ENCODE measurements at regions not wholly inside any gene's neighbourhood (a gene's known extent, or its start where the extent isn't known, plus 50 kb on each side); places are given as distances from the start of the nearest gene placed in this dataset.
A peak's percentile ranks its signal among the peaks of the same experiment; 100 is the strongest.

DNA sequence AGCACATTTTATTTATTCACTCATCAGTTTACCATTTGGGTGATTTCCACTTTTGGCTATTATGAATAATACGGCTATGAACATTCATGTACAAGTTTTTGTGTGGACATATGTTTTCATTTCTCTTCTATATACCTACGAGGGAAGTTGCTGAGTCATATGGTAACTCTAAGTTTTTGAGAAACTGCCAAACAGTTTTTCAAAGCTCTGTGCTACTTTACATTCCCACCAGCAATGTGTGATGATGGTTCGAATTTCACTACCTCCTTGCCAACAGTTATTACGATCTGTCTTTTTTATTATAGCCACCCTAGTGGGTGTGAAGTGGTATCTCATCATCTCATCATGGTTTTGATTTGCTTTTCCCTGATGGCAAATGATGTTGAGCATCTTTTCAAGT, 63.7 kb upstream of the MRTFB start:
- Histone ChIP-seq H3F3A (ENCODE audit: low read length, unreplicated experiment) (no peaks in the 10 kb centered on the region), H3K36me3 (ENCODE audit: low read depth, low read length) (no peaks in the 10 kb centered on the region), H4K20me1 (ENCODE audit: low read length) (no peaks in the 10 kb centered on the region), H3K27me3 (ENCODE audit: low read length) (no peaks in the 10 kb centered on the region), H2AFZ (ENCODE audit: low read length) (0 out of 2 replicates have a peak overlapping the region, but pooled peaks have one; percentile 11), H3K9me3 (ENCODE audit: low read length) (no peaks in the 10 kb centered on the region), H3K79me2 (ENCODE audit: low read length) (no peaks in the 10 kb centered on the region), H3K9me2 (replicated peaks; ENCODE audit: low read length) (no peaks in the 10 kb centered on the region), H3K4me3 (ENCODE audit: low read length) (no peak overlapping the region), H3K9ac (ENCODE audit: low read length) (no peak overlapping the region), H3K27ac (ENCODE audit: low read length) (no peak overlapping the region), H3K4me2 (ENCODE audit: low read length) (peak overlapping the region; percentile 33), H3K4me1 (ENCODE audit: insufficient read depth, low read length) (no peaks in the 10 kb centered on the region; the same call in 1 of the 2 replicates)
- ATAC-seq (peak; percentile 71), DNase-seq (peak; percentile 76)
- ChIA-PET CTCF (no interaction called here), POLR2A (ENCODE audit: unreplicated experiment) (no interaction called here)
- intact Hi-C loops (cut with micrococcal nuclease), result no loop called here
- no TSS peak for BruUV-seq (replicated peaks)
- TF ChIP-seq, protein P1, sequence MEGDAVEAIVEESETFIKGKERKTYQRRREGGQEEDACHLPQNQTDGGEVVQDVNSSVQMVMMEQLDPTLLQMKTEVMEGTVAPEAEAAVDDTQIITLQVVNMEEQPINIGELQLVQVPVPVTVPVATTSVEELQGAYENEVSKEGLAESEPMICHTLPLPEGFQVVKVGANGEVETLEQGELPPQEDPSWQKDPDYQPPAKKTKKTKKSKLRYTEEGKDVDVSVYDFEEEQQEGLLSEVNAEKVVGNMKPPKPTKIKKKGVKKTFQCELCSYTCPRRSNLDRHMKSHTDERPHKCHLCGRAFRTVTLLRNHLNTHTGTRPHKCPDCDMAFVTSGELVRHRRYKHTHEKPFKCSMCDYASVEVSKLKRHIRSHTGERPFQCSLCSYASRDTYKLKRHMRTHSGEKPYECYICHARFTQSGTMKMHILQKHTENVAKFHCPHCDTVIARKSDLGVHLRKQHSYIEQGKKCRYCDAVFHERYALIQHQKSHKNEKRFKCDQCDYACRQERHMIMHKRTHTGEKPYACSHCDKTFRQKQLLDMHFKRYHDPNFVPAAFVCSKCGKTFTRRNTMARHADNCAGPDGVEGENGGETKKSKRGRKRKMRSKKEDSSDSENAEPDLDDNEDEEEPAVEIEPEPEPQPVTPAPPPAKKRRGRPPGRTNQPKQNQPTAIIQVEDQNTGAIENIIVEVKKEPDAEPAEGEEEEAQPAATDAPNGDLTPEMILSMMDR (conservative IDR thresholded peaks at IDR 0.05; ENCODE audit: low read depth, low read length), result no peak
- no peak for TF ChIP-seq EZH2 (IDR thresholded peaks at IDR 0.05; ENCODE audit: low read length, unreplicated experiment)
- no peak for TF ChIP-seq EZH2phosphoT487 (IDR thresholded peaks at IDR 0.05; ENCODE audit: borderline replicate concordance, low read length)

DNA sequence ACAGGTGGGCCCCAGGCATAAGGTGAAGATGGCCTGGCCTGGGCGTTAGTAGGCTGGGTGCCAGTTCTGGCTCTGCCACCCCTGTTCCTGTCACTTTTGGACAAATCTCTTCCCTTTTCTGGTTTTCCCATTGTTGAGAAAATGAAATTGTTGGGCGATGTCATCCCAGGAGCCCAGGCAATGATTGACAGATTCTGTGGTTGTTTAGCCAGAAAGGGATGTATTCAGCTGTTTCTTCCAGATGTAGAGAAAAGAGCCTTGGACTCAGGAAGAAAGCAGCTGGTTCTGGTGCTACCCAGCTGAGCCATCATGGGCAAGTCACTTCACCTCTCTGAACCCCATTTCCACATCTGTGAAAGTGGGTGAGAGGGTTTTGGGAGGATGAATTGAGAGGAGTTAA, 60.1 kb upstream of the MRTFB start:
- BruUV-seq (replicated peaks), result no TSS peak
- Histone ChIP-seq H3K4me2 (ENCODE audit: low read length) (no peak overlapping the region), H2AFZ (ENCODE audit: low read length) (no peak overlapping the region), H3F3A (ENCODE audit: low read length, unreplicated experiment) (no peaks in the 10 kb centered on the region), H3K9me3 (ENCODE audit: low read length) (no peaks in the 10 kb centered on the region), H3K27me3 (ENCODE audit: low read length) (no peaks in the 10 kb centered on the region), H3K9me2 (replicated peaks; ENCODE audit: low read length) (no peaks in the 10 kb centered on the region), H3K27ac (ENCODE audit: low read length) (no peak overlapping the region), H3K9ac (ENCODE audit: low read length) (no peak overlapping the region), H3K4me1 (ENCODE audit: insufficient read depth, low read length) (peaks cover 11% of the 10 kb centered on the region), H4K20me1 (ENCODE audit: low read length) (no peaks in the 10 kb centered on the region), H3K36me3 (ENCODE audit: low read depth, low read length) (no peaks in the 10 kb centered on the region), H3K4me3 (ENCODE audit: low read length) (no peak overlapping the region), H3K79me2 (ENCODE audit: low read length) (no peaks in the 10 kb centered on the region)
- ChIA-PET CTCF (no interaction called here), POLR2A (ENCODE audit: unreplicated experiment) (no interaction called here)
- DNase-seq (no peak), ATAC-seq (no peak)
- intact Hi-C loops (cut with micrococcal nuclease), result loop anchor here (10.0 kb wide), 1 partner anchor 86 kb away; the partner anchor contains the start of gene ERCC4
- TF ChIP-seq, protein P1 (conservative IDR thresholded peaks at IDR 0.05; ENCODE audit: low read depth, low read length), result no peak
- TF ChIP-seq EZH2 (IDR thresholded peaks at IDR 0.05; ENCODE audit: low read length, unreplicated experiment) (no peak), EZH2phosphoT487 (IDR thresholded peaks at IDR 0.05; ENCODE audit: borderline replicate concordance, low read length) (no peak)

DNA sequence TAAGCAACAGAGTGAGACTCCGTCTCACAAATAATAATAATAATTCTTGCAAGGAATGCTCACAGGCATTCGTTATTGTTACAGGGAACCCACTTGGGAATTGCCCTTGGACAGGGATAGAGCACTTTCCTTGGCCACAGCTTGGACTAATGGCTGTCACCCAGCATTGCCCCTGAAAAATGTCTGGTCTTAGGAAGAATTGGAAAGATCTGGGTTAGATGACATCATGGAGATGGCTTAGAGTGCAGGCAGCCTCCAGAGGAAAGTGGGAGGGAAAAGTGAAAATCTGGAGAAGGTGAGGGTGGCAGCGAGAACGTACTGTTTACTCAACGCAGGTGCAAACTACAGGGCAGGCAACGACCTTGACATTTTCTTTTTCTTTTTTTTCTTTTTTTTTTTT, 59.3 kb upstream of the MRTFB start:
- H3K79me2 ChIP-seq (ENCODE audit: low read length), result no peaks in the 10 kb centered on the region
- H3K27ac ChIP-seq (ENCODE audit: low read length), result no peak overlapping the region
- no peaks in the 10 kb centered on the region for H3K9me3 ChIP-seq (ENCODE audit: low read length)
- H4K20me1 ChIP-seq (ENCODE audit: low read length), result no peaks in the 10 kb centered on the region
- CTCF ChIA-PET, result no interaction called here
- no peak for DNase-seq
- no peaks in the 10 kb centered on the region for H3K9me2 ChIP-seq (replicated peaks; ENCODE audit: low read length)
- H3K9ac ChIP-seq (ENCODE audit: low read length), result no peak overlapping the region
- H3K4me2 ChIP-seq (ENCODE audit: low read length), result no peak overlapping the region
- ATAC-seq, result no peak
- H3F3A ChIP-seq (ENCODE audit: low read length, unreplicated experiment), result no peaks in the 10 kb centered on the region
- no peaks in the 10 kb centered on the region for H3K36me3 ChIP-seq (ENCODE audit: low read depth, low read length)
- TF ChIP-seq EZH2phosphoT487 (IDR thresholded peaks at IDR 0.05; ENCODE audit: borderline replicate concordance, low read length) (no peak), EZH2 (IDR thresholded peaks at IDR 0.05; ENCODE audit: low read length, unreplicated experiment) (no peak)
- TF ChIP-seq, protein P1 (conservative IDR thresholded peaks at IDR 0.05; ENCODE audit: low read depth, low read length), result no peak
- no TSS peak for BruUV-seq (replicated peaks)
- POLR2A ChIA-PET (ENCODE audit: unreplicated experiment), result no interaction called here
- H2AFZ ChIP-seq (ENCODE audit: low read length), result no peak overlapping the region
- peaks cover 14% of the 10 kb centered on the region for H3K4me1 ChIP-seq (ENCODE audit: insufficient read depth, low read length)
- H3K4me3 ChIP-seq (ENCODE audit: low read length), result no peak overlapping the region
- no peaks in the 10 kb centered on the region for H3K27me3 ChIP-seq (ENCODE audit: low read length)
- intact Hi-C loops (cut with micrococcal nuclease), result loop anchor here (10.0 kb wide), 1 partner anchor 87 kb away; the partner anchor contains the start of gene ERCC4

Measured in PC-3 (cell line).